Bronchial epithelial cell (primary cell): ENCODE measurements at regions not wholly inside any gene's neighbourhood (a gene's known extent, or its start where the extent isn't known, plus 50 kb on each side); places are given as distances from the start of the nearest gene placed in this dataset.
"Not testable (repeated sequence)": the region's sequence is repeated elsewhere in the genome, so short reads cannot be mapped to it uniquely, and the experiment has no call there.

Experiments
- DNase-seq: peaks from one replicate; pipeline ENCODE4 v3.0.0-alpha.2; 2010; ENCODE audit warnings: low read depth
- FAIRE-seq: peaks from 2 replicates; lab custom pipeline; 2011; peaks lifted over from hg19 to GRCh38; lab: Jason Lieb, UNC
- H3K27me3 ChIP-seq: 2 replicates; pipeline ENCODE4 v1.5.1; 2011; ENCODE audit warnings: low read length; ENCODE audit not compliant: control insufficient read depth, insufficient read depth
- H3K36me3 ChIP-seq: 2 replicates; pipeline ENCODE4 v1.5.1; 2011; ENCODE audit warnings: low read length; ENCODE audit not compliant: control insufficient read depth, insufficient read depth
- H3K4me3 ChIP-seq: 2 replicates; pipeline ENCODE4 v1.5.1; 2011; ENCODE audit warnings: mild to moderate bottlenecking, low read depth, low read length, control low read depth
- CTCF ChIP-seq: IDR thresholded peaks from 2 replicates; pipeline ENCODE4 v1.5.1; 2011; ENCODE audit warnings: mild to moderate bottlenecking, moderate library complexity, low read length, control low read depth, inconsistent platforms; ENCODE audit not compliant: insufficient read depth, severe bottlenecking

- no peak for DNase-seq
- H3K4me3 ChIP-seq, result no peak overlapping the region
- no peak for FAIRE-seq
- no peak for TF ChIP-seq CTCF
- H3K36me3 ChIP-seq, result no peaks in the 10 kb centered on the region
- H3K27me3 ChIP-seq, result peaks cover 2% of the 10 kb centered on the region
Measured at GRCh38 chr20:22954661-22955060, 80.5 kb upstream of the SSTR4 start.

DNA sequence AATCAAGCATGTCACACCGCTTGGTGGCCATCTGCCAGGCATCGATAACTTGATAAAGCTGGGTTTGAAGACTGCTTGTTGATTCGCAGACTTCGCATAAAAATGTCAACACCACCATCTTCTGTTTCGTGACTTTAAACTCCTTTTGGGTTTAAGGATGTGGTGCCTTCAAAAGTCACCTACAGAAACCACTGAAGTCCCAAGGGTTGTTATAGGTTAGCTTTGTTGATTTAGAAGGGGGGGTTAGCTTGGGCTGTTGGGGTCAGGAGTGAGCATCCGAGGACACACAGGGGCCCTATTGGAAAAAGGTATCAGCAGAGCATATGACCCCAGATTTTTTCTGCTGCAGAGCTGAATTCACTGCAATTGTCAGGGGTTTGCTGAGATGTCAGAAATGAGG lies 76.7 kb upstream of the SSTR4 start:
- H3K36me3 ChIP-seq, result no peaks in the 10 kb centered on the region
- FAIRE-seq (no peak), DNase-seq (no peak)
- H3K4me3 ChIP-seq, result no peak overlapping the region
- H3K27me3 ChIP-seq, result peaks cover 2% of the 10 kb centered on the region
- TF ChIP-seq CTCF, result no peak

DNA sequence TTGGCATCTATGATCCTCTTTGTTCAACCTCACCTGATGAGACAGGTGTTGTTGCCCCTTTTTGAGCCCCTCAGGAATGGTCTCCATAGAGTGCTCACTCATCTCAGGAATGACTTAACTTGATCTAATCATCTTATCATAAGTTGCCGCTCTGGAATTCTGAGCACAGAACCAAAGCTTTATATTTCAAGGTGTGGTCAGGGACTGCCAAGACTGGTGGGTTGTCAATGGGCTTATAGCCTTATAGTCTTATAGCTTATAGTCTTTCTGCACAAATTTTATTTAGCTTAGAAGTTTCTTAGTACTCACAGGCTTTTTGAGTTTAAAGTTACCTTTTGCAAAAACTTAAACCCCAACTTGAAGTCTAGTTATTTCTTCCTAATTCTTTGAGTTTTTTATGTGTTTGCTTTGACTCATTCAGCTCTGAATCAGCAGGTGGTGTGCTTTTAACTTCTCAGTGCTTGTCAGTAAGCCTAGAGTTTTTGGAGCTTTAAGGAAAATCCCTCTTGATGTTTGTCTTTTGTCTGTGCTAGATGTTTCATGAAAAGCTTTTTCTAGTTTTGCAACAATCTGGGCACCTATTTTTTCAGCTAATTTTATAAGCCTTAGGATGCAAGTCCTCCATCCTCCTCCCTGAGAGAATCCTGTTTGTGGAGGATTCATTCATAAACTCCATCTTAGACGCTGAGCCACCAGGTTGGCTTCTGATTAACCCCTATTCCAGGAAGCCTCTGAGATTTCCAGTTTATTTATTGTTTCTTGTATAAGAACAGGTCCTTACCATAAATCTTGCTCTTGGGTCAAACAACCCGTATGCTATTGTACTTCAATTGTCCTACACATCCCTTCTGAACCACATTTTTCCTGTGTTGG lies 72.3 kb upstream of the SSTR4 start:
- no peak for FAIRE-seq
- no peaks in the 10 kb centered on the region for H3K27me3 ChIP-seq
- no peaks in the 10 kb centered on the region for H3K36me3 ChIP-seq
- TF ChIP-seq CTCF, result no peak
- peak; percentile 87 for DNase-seq
- H3K4me3 ChIP-seq, result no peak overlapping the region

GRCh38 chr20:22963581-22963980 lies 71.5 kb upstream of the SSTR4 start:
- DNase-seq (no peak), FAIRE-seq (no peak)
- no peak for TF ChIP-seq CTCF
- Histone ChIP-seq H3K27me3 (no peaks in the 10 kb centered on the region), H3K36me3 (no peaks in the 10 kb centered on the region), H3K4me3 (no peak overlapping the region)

GRCh38 chr20:22966787-22967464 lies 68.2 kb upstream of the SSTR4 start:
- FAIRE-seq (no peak), DNase-seq (peak; percentile 69)
- no peaks in the 10 kb centered on the region for H3K36me3 ChIP-seq
- no peaks in the 10 kb centered on the region for H3K27me3 ChIP-seq
- no peak overlapping the region for H3K4me3 ChIP-seq
- no peak for TF ChIP-seq CTCF

- not testable (repeated sequence) for DNase-seq, H3K27me3 ChIP-seq, H3K36me3 ChIP-seq, H3K4me3 ChIP-seq, FAIRE-seq
Measured at GRCh38 chr20:22967706-22968105, 67.4 kb upstream of the SSTR4 start.

DNA sequence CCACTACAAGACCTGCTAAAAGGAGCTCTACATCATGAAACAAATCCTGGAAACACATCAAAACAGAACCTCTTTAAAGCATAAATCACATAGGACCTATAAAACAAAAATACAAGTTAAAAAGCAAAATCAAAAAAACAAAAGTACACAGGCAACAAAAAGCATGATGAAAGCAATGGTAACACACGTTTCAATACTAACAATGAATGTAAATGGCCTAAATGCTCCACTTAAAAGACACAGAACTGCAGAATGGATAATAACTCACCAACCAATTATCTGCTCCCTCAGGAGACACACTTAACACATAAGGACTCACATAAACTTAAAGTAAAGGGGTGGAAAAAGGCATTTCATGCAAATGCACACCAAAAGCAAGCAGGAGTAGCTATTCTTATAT lies 66.1 kb upstream of the SSTR4 start:
- not testable (repeated sequence) for DNase-seq, H3K27me3 ChIP-seq, H3K36me3 ChIP-seq, H3K4me3 ChIP-seq, FAIRE-seq

GRCh38 chr20:22971077-22971476 lies 64.0 kb upstream of the SSTR4 start:
- H3K36me3 ChIP-seq, H3K4me3 ChIP-seq, FAIRE-seq, DNase-seq, H3K27me3 ChIP-seq: not testable (repeated sequence)
